Astrocyte of the spinal cord (primary cell): ENCODE measurements at regions not wholly inside any gene's neighbourhood (a gene's known extent, or its start where the extent isn't known, plus 50 kb on each side); places are given as distances from the start of the nearest gene placed in this dataset.

ENCODE experiments used
- DNase-seq: peaks from one replicate; pipeline ENCODE4 v3.0.0; 2011; ENCODE audit warnings: low read depth, low spot score
- H3K4me3 ChIP-seq: 2 replicates; pipeline ENCODE4 v1.5.1; 2011; ENCODE audit warnings: low read depth, mild to moderate bottlenecking, low read length, moderate library complexity
- in situ Hi-C: cut with HindIII; loops from 2 replicates; pipeline ENCODE4 v1.10.0; 2017; ENCODE audit warnings: low sequenced_read_pairs
- TF ChIP-seq, protein P1 (sequence below): IDR thresholded peaks from 2 replicates; pipeline ENCODE4 v1.5.1; 2012; ENCODE audit warnings: low read depth, mild to moderate bottlenecking, low read length, inconsistent platforms

DNA sequence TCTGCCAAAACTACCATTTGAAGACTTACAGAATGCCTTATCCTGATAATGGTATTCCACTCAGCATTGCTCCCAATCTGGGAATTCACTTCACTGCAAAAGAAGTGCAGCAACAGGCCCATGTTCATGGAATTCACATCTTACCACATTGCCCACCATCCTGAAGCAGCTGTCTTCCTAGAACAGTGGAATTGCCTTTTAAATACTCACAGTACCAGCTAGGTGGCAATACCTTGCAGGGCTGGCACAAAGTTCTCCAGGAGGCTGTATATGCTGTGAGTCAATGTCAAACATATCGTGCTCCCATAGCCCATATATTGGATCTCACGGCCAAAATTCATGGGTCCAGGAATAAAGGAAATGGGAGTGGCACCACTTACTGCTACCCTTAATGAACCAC is 83.8 kb upstream of the PLEKHG7 start:
- no peak for DNase-seq
- H3K4me3 ChIP-seq: no peak overlapping the region
- TF ChIP-seq, protein P1, sequence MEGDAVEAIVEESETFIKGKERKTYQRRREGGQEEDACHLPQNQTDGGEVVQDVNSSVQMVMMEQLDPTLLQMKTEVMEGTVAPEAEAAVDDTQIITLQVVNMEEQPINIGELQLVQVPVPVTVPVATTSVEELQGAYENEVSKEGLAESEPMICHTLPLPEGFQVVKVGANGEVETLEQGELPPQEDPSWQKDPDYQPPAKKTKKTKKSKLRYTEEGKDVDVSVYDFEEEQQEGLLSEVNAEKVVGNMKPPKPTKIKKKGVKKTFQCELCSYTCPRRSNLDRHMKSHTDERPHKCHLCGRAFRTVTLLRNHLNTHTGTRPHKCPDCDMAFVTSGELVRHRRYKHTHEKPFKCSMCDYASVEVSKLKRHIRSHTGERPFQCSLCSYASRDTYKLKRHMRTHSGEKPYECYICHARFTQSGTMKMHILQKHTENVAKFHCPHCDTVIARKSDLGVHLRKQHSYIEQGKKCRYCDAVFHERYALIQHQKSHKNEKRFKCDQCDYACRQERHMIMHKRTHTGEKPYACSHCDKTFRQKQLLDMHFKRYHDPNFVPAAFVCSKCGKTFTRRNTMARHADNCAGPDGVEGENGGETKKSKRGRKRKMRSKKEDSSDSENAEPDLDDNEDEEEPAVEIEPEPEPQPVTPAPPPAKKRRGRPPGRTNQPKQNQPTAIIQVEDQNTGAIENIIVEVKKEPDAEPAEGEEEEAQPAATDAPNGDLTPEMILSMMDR: no peak
- in situ Hi-C loops: no loop called here

GRCh38 chr12:92615703-92616102 is 87.1 kb upstream of the PLEKHG7 start:
- TF ChIP-seq, protein P1: no peak
- in situ Hi-C loops: no loop called here
- no peak overlapping the region for H3K4me3 ChIP-seq
- no peak for DNase-seq

- in situ Hi-C loops: no loop called here
- DNase-seq: no peak
- TF ChIP-seq, protein P1: no peak
Measured at GRCh38 chr12:92615086-92615485, 87.7 kb upstream of the PLEKHG7 start.

DNA sequence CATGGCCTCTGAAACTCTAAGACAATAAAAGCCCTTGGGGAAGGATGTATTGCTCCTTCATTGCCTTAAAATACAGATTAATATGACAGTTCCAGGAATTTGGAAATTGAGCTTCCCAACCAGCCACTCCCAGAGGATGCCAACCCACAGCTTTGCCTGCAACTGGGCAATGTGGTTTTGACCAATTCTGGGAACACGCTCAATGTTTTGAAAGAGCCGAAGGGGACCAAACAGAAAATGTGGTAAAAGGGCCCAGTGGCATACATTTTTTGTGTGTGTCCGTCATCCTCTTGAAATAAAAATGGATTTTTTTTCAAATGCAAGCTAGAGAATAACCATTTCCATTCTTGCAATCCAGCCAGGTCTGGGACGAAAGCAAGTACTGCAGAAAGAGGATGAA is 88.3 kb upstream of the PLEKHG7 start:
- TF ChIP-seq, protein P1: no peak
- in situ Hi-C loops: no loop called here
- DNase-seq: no peak
- no peak overlapping the region for H3K4me3 ChIP-seq

More at GRCh38 chr12:92615086-92615485, 87.7 kb upstream of the PLEKHG7 start:
- H3K4me3 ChIP-seq: no peak overlapping the region

DNA sequence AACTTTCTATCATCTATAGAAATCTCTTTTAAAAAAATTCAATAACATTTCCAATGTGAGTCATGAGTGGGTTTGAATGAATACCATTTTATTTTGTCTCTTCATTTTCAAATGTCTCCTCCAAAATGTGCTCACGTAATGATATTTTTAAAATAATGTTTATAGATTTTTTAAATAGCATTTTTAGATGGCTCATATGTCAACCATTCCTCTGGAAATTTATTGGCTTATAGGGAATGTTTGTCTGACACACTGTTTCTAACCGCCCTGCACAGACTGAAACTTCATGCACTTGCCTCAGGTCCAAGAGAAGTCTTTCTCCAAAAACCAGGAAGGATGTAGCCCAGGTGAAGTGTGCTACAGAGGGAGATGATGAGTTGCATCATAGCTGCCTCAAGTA is 88.8 kb upstream of the PLEKHG7 start:
- in situ Hi-C loops: no loop called here
- H3K4me3 ChIP-seq: no peak overlapping the region
- TF ChIP-seq, protein P1: no peak
- no peak for DNase-seq

- TF ChIP-seq, protein P1: no peak
- in situ Hi-C loops: no loop called here
- no peak for DNase-seq
- no peak overlapping the region for H3K4me3 ChIP-seq
Measured at GRCh38 chr12:92612611-92613010, 90.2 kb upstream of the PLEKHG7 start.
